GM23248 (cell line): ENCODE measurements at regions not wholly inside any gene's neighbourhood (a gene's known extent, or its start where the extent isn't known, plus 50 kb on each side); places are given as distances from the start of the nearest gene placed in this dataset.

Experiments used
- DNase-seq: peaks from one replicate; pipeline ENCODE4 v3.0.0-alpha.2; 2015
- H2AFZ ChIP-seq: fragments of 200-600 bp; sonication (generic); 2 replicates; pipeline ENCODE4 v1.6.1; 2016; ENCODE audit warnings: antibody characterized with exemption
- H3F3A ChIP-seq: fragments of 200-600 bp; sonication (generic); 2 replicates; pipeline ENCODE4 v1.6.1; 2016; ENCODE audit warnings: mild to moderate bottlenecking, antibody characterized with exemption, mixed run types; ENCODE audit not compliant: insufficient read depth
- H3K27ac ChIP-seq: fragments of 200-600 bp; sonication (generic); 2 replicates; pipeline ENCODE4 v1.5.1; 2016; ENCODE audit warnings: mild to moderate bottlenecking
- H3K27me3 ChIP-seq: fragments of 200-600 bp; sonication (generic); replicated peaks from 2 replicates; pipeline ENCODE4 v1.6.1; 2016; ENCODE audit warnings: mild to moderate bottlenecking; ENCODE audit not compliant: insufficient read depth
- H3K36me3 ChIP-seq: fragments of 200-600 bp; sonication (generic); 2 replicates; pipeline ENCODE4 v1.6.1; 2016; ENCODE audit warnings: low read depth, mild to moderate bottlenecking
- H3K4me1 ChIP-seq: fragments of 200-600 bp; sonication (generic); 2 replicates; pipeline ENCODE4 v1.6.1; 2016; ENCODE audit warnings: mild to moderate bottlenecking; ENCODE audit not compliant: insufficient read depth
- H3K4me2 ChIP-seq: fragments of 200-600 bp; sonication (generic); one replicate; pipeline ENCODE4 v1.6.1; 2016; ENCODE audit warnings: mild to moderate bottlenecking; ENCODE audit not compliant: unreplicated experiment
- H3K4me3 ChIP-seq: fragments of 200-600 bp; sonication (generic); 2 replicates; pipeline ENCODE4 v1.5.1; 2016; ENCODE audit warnings: mild to moderate bottlenecking
- H3K79me2 ChIP-seq: fragments of 200-600 bp; sonication (generic); 2 replicates; pipeline ENCODE4 v1.6.1; 2016; ENCODE audit warnings: mild to moderate bottlenecking; ENCODE audit not compliant: insufficient read depth
- H3K9ac ChIP-seq: fragments of 200-600 bp; sonication (generic); 2 replicates; pipeline ENCODE4 v1.6.1; 2016; ENCODE audit warnings: mild to moderate bottlenecking
- H3K9me2 ChIP-seq: fragments of 200-600 bp; sonication (generic); 2 replicates; pipeline ENCODE4 v1.6.1; 2016; ENCODE audit warnings: mixed run types, mild to moderate bottlenecking, moderate library complexity; ENCODE audit not compliant: insufficient read depth
- H3K9me3 ChIP-seq: fragments of 200-600 bp; sonication (generic); one replicate; pipeline ENCODE4 v1.6.1; 2017; ENCODE audit warnings: low read depth
- H4K20me1 ChIP-seq: fragments of 200-600 bp; sonication (generic); 2 replicates; pipeline ENCODE4 v1.6.0; 2016; ENCODE audit not compliant: insufficient read depth
- EZH2 ChIP-seq: fragments of 200-600 bp; sonication (generic); IDR thresholded peaks from 2 replicates; pipeline ENCODE4 v1.6.1; 2018; ENCODE audit warnings: antibody characterized with exemption, mild to moderate bottlenecking; ENCODE audit not compliant: insufficient read depth, poor library complexity, severe bottlenecking
- EZH2phosphoT487 ChIP-seq: fragments of 200-600 bp; sonication (generic); IDR thresholded peaks from 2 replicates; pipeline ENCODE4 v1.6.1; 2018; ENCODE audit warnings: antibody characterized with exemption, moderate library complexity, mild to moderate bottlenecking, low read depth; ENCODE audit not compliant: insufficient read depth
- WGBS, 2 experiments: methylation state at CpG; one replicate each; pipeline ENCODE4 v1.1.6; 2015 to 2017; ENCODE audit warnings: low lambda C conversion rate in 2 of 2, low coverage in 1 of 2; ENCODE audit errors: missing lambda C conversion rate in 2 of 2; 5-methylcytosine and 5-hydroxymethylcytosine counted together
- in situ Hi-C: fragments of 300-500 bp; cut with MboI; formaldehyde crosslinking; loops from 2 replicates; pipeline ENCODE4 v1.15.0; 2020

DNA sequence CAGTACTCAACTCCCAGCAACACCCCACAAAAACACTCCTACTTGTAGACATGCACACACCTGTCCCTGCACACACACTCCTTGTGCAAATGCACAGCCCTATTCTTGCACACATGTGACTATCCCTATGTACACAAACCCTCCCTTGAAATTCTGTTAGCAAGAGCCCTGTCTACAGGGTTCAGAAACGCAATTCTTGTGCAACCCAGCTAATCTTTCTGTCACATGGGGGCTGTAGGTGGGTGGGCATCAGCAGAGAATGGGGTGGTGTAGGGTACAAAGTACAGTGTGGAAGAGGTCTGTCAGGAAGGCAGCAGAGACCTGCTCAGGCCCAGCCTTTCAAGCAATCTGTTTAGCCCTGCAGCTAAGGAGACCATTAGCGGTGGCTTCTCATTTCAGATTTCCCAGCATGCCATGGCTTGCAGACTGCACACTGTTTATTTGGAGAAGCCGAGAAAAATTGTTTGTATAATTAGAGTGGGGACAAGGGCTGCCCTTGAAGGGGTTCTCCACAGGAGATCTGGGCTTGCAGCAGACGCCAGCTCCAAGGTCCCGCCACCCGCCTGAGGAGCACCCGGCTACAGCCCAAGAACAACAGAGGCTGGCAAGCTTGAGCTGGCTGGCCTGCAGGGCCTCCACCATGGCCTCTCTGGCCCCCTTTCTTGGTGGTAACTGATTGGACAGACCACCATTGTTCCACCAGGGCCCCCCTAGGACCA is 144.0 kb upstream of the PJA1 start:
- WGBS, 2 experiments = 67 to 80% methylated on average over 6 to 7 of the region's 7 CpGs
- Histone ChIP-seq H3K9ac (no peak overlapping the region), H3K36me3 (no peaks in the 10 kb centered on the region), H3K4me3 (no peak overlapping the region), H3K4me2 (no peak overlapping the region), H4K20me1 (no peaks in the 10 kb centered on the region), H3K9me3 (no peaks in the 10 kb centered on the region), H3K79me2 (no peaks in the 10 kb centered on the region), H3K4me1 (no peaks in the 10 kb centered on the region), H3K9me2 (no peaks in the 10 kb centered on the region), H3K27me3 (no peaks in the 10 kb centered on the region), H3F3A (no peaks in the 10 kb centered on the region), H3K27ac (no peak overlapping the region), H2AFZ (no peak overlapping the region)
- in situ Hi-C loops = no loop called here
- TF ChIP-seq EZH2 = no peak
- no peak for TF ChIP-seq EZH2phosphoT487
- DNase-seq = no peak

DNA sequence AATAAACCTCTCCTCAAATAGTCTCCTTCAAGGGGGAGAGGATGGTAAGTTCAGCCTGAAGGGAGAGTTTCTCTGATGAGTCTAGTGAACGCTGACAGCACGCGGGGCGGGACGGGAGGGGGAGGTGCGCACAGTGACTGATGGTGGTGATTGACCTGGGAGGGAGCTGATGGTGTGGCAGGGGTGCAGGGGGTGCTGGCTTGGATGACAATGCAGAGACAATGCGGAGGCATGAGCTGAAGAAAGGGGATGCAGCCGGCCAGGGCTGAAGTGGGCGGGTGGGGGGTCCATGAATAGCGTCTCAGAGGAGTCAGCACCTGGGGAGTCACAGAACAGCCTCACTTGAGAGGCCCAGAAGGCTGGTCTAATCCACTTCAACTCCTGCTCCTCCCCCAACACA is 142.5 kb upstream of the PJA1 start:
- H3K4me3 ChIP-seq = no peak overlapping the region
- DNase-seq = no peak
- in situ Hi-C loops = no loop called here

DNA sequence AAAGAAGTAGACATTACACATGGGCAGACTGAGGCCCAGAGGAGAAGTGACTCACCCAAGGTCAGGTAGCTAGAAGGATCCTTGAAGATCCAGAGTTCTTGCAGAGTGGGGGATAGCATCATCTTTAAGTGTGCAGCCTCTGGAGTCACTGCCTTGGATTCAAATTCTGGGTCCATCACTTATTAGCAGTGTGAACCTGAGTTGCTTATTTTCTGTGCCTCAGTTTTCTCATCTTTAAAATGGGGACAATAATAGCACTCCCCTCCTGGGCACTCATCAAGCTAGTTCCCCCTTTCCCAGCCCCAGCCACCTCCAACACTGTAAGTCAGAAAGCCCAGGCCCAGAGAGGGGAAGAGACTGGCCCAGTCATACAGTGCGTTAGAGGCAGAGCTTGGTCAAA is 141.8 kb upstream of the PJA1 start:
- no peaks in the 10 kb centered on the region for H3K9me2 ChIP-seq

More for the DNA sequence above, 142.5 kb upstream of the PJA1 start:
- Histone ChIP-seq H3K79me2 (no peaks in the 10 kb centered on the region), H3K4me2 (no peak overlapping the region), H3K9ac (no peak overlapping the region), H3K9me3 (no peaks in the 10 kb centered on the region), H3K27ac (no peak overlapping the region), H3F3A (no peaks in the 10 kb centered on the region), H3K9me2 (no peaks in the 10 kb centered on the region), H3K36me3 (no peaks in the 10 kb centered on the region), H4K20me1 (no peaks in the 10 kb centered on the region), H3K27me3 (no peaks in the 10 kb centered on the region), H3K4me1 (no peaks in the 10 kb centered on the region), H2AFZ (no peak overlapping the region)
- no peak for TF ChIP-seq EZH2
- TF ChIP-seq EZH2phosphoT487 = no peak
- 76% methylated on average over 7 of the region's 10 CpGs; no CpG with 5 or more reads in 1 of the 2 experiments for WGBS, 2 experiments

DNA sequence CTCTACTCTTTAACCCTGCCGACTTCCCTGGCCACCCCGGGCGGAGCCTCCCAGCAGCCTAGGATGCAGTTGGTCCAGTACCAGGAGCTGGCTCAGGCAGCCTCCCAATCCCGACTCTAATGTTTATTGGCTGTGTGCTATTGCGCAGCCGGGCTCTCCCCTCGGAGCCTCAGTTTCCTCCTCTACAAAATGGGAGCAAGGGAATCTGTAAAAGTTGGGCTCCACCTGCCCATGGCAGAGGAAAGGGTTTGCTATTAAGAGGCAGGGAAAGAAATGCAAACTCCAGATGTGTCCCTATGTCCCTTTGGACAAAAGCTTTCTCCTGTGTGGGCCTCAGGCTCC is 140.8 kb upstream of the PJA1 start:
- H2AFZ ChIP-seq = no peak overlapping the region
- H3K79me2 ChIP-seq = no peaks in the 10 kb centered on the region
- in situ Hi-C loops = no loop called here
- no peak overlapping the region for H3K4me3 ChIP-seq
- no peak overlapping the region for H3K4me2 ChIP-seq
- H3K9me2 ChIP-seq = no peaks in the 10 kb centered on the region
- H3F3A ChIP-seq = no peaks in the 10 kb centered on the region
- TF ChIP-seq EZH2 = no peak
- no peak for TF ChIP-seq EZH2phosphoT487
- H3K9ac ChIP-seq = no peak overlapping the region
- DNase-seq = no peak
- H3K27ac ChIP-seq = no peak overlapping the region
- H3K9me3 ChIP-seq = no peaks in the 10 kb centered on the region
- H4K20me1 ChIP-seq = no peaks in the 10 kb centered on the region
- no peaks in the 10 kb centered on the region for H3K36me3 ChIP-seq
- no peaks in the 10 kb centered on the region for H3K4me1 ChIP-seq
- WGBS, 2 experiments = 55 to 58% methylated on average over 5 to 7 of the region's 7 CpGs
- no peaks in the 10 kb centered on the region for H3K27me3 ChIP-seq

More for the DNA sequence above, 141.8 kb upstream of the PJA1 start:
- Histone ChIP-seq H3K27me3 (no peaks in the 10 kb centered on the region), H3K36me3 (no peaks in the 10 kb centered on the region), H3K27ac (no peak overlapping the region), H3K9me3 (no peaks in the 10 kb centered on the region), H3K4me3 (no peak overlapping the region), H3K79me2 (no peaks in the 10 kb centered on the region), H3F3A (no peaks in the 10 kb centered on the region), H3K4me1 (no peaks in the 10 kb centered on the region), H2AFZ (no peak overlapping the region), H3K4me2 (no peak overlapping the region), H3K9ac (no peak overlapping the region), H4K20me1 (no peaks in the 10 kb centered on the region)
- WGBS, 2 experiments = 92% methylated on average over 1 of the region's 1 CpG; no CpG with 5 or more reads in 1 of the 2 experiments
- no peak for TF ChIP-seq EZH2
- TF ChIP-seq EZH2phosphoT487 = no peak
- in situ Hi-C loops = no loop called here
- no peak for DNase-seq
